ENCODE measurements at regions not wholly inside any gene's neighbourhood (a gene's known extent, or its start where the extent isn't known, plus 50 kb on each side); places are given as distances from the start of the nearest gene placed in this dataset.

DNA sequence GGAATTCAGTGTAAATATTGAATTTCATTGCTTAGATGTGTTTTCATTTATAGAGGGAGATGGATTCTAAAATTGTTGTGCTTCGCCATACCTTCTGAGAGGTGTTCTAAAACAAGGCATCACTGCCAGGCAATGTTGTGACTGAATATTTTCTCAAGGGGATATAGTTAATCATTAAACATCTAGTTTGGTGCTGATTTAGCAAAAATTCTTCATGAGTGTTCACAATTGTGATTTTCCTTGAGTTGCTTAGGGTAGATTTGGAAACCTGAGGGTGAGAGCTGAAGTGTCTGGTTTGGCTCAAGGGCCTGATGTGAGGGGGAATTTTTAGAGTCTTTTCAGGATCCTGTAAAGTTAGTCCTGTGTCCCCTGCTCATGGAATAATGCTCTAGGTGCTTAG, 104.5 kb downstream of the MAT2B start:
- ATAC-seq (no peak), DNase-seq (ENCODE audit: low spot score) (no peak)
- Mint-ChIP-seq H3K36me3 (no peaks in the 10 kb centered on the region), H3K9me3 (no peaks in the 10 kb centered on the region), H3K27me3 (ENCODE audit: low read depth) (no peaks in the 10 kb centered on the region; the same call in 1 of the 2 replicates), H3K4me3 (no peak overlapping the region), H3K27ac (peak overlapping the region; percentile 67; the same call in 1 of the 2 replicates), H3K4me1 (no peaks in the 10 kb centered on the region)
- CTCF ChIA-PET, result no interaction called here
- TF ChIP-seq, protein P1, sequence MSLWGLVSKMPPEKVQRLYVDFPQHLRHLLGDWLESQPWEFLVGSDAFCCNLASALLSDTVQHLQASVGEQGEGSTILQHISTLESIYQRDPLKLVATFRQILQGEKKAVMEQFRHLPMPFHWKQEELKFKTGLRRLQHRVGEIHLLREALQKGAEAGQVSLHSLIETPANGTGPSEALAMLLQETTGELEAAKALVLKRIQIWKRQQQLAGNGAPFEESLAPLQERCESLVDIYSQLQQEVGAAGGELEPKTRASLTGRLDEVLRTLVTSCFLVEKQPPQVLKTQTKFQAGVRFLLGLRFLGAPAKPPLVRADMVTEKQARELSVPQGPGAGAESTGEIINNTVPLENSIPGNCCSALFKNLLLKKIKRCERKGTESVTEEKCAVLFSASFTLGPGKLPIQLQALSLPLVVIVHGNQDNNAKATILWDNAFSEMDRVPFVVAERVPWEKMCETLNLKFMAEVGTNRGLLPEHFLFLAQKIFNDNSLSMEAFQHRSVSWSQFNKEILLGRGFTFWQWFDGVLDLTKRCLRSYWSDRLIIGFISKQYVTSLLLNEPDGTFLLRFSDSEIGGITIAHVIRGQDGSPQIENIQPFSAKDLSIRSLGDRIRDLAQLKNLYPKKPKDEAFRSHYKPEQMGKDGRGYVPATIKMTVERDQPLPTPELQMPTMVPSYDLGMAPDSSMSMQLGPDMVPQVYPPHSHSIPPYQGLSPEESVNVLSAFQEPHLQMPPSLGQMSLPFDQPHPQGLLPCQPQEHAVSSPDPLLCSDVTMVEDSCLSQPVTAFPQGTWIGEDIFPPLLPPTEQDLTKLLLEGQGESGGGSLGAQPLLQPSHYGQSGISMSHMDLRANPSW (CRISPR knock-in tag; conservative IDR thresholded peaks at IDR 0.05; ENCODE audit: low read depth), result no peak
- TF ChIP-seq NFYB (CRISPR knock-in tag; conservative IDR thresholded peaks at IDR 0.05; ENCODE audit: low read depth) (no peak), ZNF317 (CRISPR knock-in tag; IDR thresholded peaks at IDR 0.05; ENCODE audit: borderline replicate concordance, low read depth) (no peak)
- POLR2A ChIA-PET, result no interaction called here

DNA sequence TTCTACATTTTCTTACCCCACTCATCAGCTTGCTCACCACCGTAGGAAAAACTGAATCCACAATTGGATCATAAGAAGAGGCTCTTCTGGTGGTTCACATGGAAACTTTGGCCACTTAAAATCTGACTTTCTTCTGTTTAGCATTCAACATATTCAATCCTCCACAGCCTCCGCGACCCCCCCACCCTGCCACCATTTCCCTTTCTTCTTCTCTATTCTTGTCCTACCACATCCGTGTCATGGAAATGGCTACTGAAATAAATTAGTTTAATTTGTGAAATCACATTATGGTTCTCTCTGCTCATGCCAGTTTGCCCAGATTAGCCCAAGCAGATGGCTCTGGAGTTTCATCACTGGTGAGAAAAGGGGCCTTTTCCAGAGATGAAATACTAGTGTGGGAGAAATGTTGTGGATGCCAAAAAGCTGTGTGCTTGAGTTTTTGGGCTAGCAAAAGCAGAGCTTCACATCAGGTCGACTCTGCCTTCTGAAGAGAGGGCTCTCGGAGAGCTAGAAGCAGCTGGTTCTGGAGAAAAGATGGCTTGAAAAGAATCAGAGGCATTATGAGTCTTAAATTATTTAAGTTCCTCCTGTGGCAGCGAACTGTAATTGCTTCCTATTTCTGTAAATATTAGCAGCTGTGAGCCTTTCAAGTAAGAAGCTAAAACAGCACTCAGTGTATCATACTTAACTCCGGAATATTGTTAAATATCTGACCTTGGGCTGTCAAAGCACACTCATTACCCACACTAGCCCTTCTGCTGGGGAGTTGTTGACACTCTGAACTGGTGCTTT, 107.1 kb downstream of the MAT2B start:
- Mint-ChIP-seq H3K4me3 (no peak overlapping the region), H3K27ac (no peak overlapping the region), H3K9me3 (no peaks in the 10 kb centered on the region), H3K4me1 (no peaks in the 10 kb centered on the region), H3K36me3 (no peaks in the 10 kb centered on the region), H3K27me3 (ENCODE audit: low read depth) (no peaks in the 10 kb centered on the region; the same call in 1 of the 2 replicates)
- ChIA-PET CTCF (interaction anchor here (0.8 kb wide), 1 partner anchor 48 kb away, joined by 4 read pairs; no protein-coding TSS in a partner anchor), POLR2A (interaction anchor here (1.0 kb wide), 1 partner anchor 334 kb away, joined by 5 read pairs; no protein-coding TSS in a partner anchor)
- ATAC-seq (no peak), DNase-seq (ENCODE audit: low spot score) (no peak)
- TF ChIP-seq, protein P2, sequence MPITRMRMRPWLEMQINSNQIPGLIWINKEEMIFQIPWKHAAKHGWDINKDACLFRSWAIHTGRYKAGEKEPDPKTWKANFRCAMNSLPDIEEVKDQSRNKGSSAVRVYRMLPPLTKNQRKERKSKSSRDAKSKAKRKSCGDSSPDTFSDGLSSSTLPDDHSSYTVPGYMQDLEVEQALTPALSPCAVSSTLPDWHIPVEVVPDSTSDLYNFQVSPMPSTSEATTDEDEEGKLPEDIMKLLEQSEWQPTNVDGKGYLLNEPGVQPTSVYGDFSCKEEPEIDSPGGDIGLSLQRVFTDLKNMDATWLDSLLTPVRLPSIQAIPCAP (CRISPR knock-in tag; IDR thresholded peaks at IDR 0.05), result no peak
- TF ChIP-seq, protein P3, sequence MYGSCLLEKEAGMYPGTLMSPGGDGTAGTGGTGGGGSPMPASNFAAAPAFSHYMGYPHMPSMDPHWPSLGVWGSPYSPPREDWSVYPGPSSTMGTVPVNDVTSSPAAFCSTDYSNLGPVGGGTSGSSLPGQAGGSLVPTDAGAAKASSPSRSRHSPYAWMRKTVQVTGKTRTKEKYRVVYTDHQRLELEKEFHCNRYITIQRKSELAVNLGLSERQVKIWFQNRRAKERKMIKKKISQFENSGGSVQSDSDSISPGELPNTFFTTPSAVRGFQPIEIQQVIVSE (CRISPR knock-in tag; IDR thresholded peaks at IDR 0.05; ENCODE audit: borderline replicate concordance), result no peak
- TF ChIP-seq TEAD1 (CRISPR knock-in tag; IDR thresholded peaks at IDR 0.05), result no peak
- TF ChIP-seq, protein P4, sequence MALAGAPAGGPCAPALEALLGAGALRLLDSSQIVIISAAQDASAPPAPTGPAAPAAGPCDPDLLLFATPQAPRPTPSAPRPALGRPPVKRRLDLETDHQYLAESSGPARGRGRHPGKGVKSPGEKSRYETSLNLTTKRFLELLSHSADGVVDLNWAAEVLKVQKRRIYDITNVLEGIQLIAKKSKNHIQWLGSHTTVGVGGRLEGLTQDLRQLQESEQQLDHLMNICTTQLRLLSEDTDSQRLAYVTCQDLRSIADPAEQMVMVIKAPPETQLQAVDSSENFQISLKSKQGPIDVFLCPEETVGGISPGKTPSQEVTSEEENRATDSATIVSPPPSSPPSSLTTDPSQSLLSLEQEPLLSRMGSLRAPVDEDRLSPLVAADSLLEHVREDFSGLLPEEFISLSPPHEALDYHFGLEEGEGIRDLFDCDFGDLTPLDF (CRISPR knock-in tag; IDR thresholded peaks at IDR 0.05), result no peak
- no peak for TF ChIP-seq CREB1 (CRISPR knock-in tag; IDR thresholded peaks at IDR 0.05)
- TF ChIP-seq, protein P5, sequence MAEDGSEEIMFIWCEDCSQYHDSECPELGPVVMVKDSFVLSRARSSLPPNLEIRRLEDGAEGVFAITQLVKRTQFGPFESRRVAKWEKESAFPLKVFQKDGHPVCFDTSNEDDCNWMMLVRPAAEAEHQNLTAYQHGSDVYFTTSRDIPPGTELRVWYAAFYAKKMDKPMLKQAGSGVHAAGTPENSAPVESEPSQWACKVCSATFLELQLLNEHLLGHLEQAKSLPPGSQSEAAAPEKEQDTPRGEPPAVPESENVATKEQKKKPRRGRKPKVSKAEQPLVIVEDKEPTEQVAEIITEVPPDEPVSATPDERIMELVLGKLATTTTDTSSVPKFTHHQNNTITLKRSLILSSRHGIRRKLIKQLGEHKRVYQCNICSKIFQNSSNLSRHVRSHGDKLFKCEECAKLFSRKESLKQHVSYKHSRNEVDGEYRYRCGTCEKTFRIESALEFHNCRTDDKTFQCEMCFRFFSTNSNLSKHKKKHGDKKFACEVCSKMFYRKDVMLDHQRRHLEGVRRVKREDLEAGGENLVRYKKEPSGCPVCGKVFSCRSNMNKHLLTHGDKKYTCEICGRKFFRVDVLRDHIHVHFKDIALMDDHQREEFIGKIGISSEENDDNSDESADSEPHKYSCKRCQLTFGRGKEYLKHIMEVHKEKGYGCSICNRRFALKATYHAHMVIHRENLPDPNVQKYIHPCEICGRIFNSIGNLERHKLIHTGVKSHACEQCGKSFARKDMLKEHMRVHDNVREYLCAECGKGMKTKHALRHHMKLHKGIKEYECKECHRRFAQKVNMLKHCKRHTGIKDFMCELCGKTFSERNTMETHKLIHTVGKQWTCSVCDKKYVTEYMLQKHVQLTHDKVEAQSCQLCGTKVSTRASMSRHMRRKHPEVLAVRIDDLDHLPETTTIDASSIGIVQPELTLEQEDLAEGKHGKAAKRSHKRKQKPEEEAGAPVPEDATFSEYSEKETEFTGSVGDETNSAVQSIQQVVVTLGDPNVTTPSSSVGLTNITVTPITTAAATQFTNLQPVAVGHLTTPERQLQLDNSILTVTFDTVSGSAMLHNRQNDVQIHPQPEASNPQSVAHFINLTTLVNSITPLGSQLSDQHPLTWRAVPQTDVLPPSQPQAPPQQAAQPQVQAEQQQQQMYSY (CRISPR knock-in tag; IDR thresholded peaks at IDR 0.05), result no peak
- TF ChIP-seq, protein P6, sequence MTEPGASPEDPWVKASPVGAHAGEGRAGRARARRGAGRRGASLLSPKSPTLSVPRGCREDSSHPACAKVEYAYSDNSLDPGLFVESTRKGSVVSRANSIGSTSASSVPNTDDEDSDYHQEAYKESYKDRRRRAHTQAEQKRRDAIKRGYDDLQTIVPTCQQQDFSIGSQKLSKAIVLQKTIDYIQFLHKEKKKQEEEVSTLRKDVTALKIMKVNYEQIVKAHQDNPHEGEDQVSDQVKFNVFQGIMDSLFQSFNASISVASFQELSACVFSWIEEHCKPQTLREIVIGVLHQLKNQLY (CRISPR knock-in tag; IDR thresholded peaks at IDR 0.05), result no peak
- no peak for TF ChIP-seq ATF1 (CRISPR knock-in tag; IDR thresholded peaks at IDR 0.05)
- TF ChIP-seq MXD4 (CRISPR knock-in tag; IDR thresholded peaks at IDR 0.05; ENCODE audit: borderline replicate concordance), result no peak
- TF ChIP-seq, protein P7, sequence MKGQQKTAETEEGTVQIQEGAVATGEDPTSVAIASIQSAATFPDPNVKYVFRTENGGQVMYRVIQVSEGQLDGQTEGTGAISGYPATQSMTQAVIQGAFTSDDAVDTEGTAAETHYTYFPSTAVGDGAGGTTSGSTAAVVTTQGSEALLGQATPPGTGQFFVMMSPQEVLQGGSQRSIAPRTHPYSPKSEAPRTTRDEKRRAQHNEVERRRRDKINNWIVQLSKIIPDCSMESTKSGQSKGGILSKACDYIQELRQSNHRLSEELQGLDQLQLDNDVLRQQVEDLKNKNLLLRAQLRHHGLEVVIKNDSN (CRISPR knock-in tag; IDR thresholded peaks at IDR 0.05), result no peak
- TF ChIP-seq, protein P8, sequence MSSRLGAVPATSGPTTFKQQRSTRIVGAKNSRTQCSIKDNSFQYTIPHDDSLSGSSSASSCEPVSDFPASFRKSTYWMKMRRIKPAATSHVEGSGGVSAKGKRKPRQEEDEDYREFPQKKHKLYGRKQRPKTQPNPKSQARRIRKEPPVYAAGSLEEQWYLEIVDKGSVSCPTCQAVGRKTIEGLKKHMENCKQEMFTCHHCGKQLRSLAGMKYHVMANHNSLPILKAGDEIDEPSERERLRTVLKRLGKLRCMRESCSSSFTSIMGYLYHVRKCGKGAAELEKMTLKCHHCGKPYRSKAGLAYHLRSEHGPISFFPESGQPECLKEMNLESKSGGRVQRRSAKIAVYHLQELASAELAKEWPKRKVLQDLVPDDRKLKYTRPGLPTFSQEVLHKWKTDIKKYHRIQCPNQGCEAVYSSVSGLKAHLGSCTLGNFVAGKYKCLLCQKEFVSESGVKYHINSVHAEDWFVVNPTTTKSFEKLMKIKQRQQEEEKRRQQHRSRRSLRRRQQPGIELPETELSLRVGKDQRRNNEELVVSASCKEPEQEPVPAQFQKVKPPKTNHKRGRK (CRISPR knock-in tag; IDR thresholded peaks at IDR 0.05; ENCODE audit: borderline replicate concordance), result no peak
